SKM-1 treated with dmso at 0.1 percent for 144 hours (cell line): ENCODE measurements at regions not wholly inside any gene's neighbourhood (a gene's known extent, or its start where the extent isn't known, plus 50 kb on each side); places are given as distances from the start of the nearest gene placed in this dataset.

Experiments
- DNase-seq: peaks from one replicate; lab custom pipeline; 2025; ENCODE audit not compliant: unreplicated experiment; lab: John Stamatoyannopoulos, UW

GRCh38 chr18:59086522-59086921, 53.2 kb upstream of the SEC11C start:
- no peak for DNase-seq

- DNase-seq: no peak
Observed at GRCh38 chr18:59087391-59087790, 52.3 kb upstream of the SEC11C start.
